ENCODE measurements at regions not wholly inside any gene's neighbourhood (a gene's known extent, or its start where the extent isn't known, plus 50 kb on each side); places are given as distances from the start of the nearest gene placed in this dataset.

DNA sequence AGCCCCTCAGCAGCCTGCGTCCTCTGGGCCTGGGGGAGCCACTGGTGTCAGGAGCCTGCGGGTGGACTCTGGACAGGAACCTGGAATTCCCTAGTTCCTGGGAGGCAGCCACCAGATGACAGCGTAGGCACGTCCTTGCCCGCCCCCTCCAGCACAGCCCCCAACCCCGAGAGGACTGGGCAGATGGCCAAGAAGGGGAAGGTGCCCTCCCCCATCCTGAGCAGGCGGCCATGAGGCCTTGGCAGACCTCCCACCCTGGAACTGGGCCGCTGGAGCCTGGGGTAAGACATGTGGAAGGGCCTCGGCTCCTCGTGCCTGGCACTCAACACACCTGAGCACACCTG, 60.4 kb upstream of the FBRSL1 start:
- TF ChIP-seq POLR2AphosphoS5 (IDR thresholded peaks at IDR 0.05; ENCODE audit: low read depth, low read length) = no peak
- no peak for TF ChIP-seq TAF1 (IDR thresholded peaks at IDR 0.05; ENCODE audit: borderline replicate concordance, insufficient read depth, low read length)
- no peak for TF ChIP-seq REST (IDR thresholded peaks at IDR 0.05; ENCODE audit: insufficient read depth in 1 of 2, low read depth in 2 of 2, low read length in 2 of 2)
- no peak for TF ChIP-seq SIN3A (IDR thresholded peaks at IDR 0.05; ENCODE audit: borderline replicate concordance, insufficient read depth, low read length)
- no peak for TF ChIP-seq FOXP2 (optimal IDR thresholded peaks at IDR 0.05; ENCODE audit: borderline replicate concordance, extremely low read depth, extremely low read length, insufficient read depth)
